ENCODE measurements at regions not wholly inside any gene's neighbourhood (a gene's known extent, or its start where the extent isn't known, plus 50 kb on each side); places are given as distances from the start of the nearest gene placed in this dataset.

DNA sequence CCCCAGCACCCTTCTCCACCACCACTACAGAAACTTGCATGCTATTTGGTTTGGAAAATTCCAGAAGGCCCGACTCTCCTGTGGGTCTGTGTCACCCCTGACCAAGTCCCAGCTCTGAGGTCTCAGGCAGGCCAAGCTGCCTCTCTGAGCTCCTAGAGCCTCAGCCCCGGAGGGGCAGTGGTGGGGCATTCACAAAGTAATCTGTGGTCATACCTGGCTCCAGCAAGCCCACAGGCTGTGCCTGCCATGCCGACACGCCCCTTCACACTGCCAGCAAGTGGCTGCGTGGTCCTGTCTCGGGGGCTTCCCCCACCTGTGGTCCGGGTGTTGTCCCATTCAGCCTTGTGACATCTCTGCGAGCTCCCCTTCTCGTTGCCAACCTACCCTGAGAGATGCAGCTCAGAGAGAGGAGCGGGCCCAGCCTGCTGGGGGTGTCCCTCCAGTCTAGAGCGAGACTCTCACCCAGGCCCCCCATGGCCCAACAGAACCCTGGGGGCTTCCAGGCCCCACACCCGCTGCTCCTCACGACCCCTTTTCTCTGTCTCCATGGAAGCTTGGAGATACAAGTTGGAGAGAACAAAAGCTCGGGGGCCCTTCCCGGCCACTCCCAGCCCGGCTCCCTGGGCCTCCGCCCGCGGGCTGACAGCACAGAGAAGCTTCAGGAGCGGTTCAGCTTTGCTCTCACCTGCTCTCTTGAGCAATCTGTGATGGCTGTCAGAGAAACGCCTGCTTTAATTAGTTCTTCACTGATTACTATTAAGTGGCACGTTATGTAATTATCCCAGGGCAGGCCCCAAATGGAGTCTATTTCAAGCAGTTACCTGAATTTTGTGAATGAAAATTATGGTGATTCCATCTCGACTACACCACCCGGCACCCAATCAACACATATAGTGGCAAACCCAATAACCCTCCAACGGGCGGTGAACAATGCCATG lies 147.7 kb upstream of the PHACTR3 start:
- TF ChIP-seq EP300 (IDR thresholded peaks at IDR 0.05; ENCODE audit: borderline replicate concordance in 1 of 2, low read depth in 1 of 2, low read length in 1 of 2), result no peak
- TF ChIP-seq POLR2AphosphoS5 (IDR thresholded peaks at IDR 0.05; ENCODE audit: low read depth, low read length), result no peak
- TF ChIP-seq, protein P1, sequence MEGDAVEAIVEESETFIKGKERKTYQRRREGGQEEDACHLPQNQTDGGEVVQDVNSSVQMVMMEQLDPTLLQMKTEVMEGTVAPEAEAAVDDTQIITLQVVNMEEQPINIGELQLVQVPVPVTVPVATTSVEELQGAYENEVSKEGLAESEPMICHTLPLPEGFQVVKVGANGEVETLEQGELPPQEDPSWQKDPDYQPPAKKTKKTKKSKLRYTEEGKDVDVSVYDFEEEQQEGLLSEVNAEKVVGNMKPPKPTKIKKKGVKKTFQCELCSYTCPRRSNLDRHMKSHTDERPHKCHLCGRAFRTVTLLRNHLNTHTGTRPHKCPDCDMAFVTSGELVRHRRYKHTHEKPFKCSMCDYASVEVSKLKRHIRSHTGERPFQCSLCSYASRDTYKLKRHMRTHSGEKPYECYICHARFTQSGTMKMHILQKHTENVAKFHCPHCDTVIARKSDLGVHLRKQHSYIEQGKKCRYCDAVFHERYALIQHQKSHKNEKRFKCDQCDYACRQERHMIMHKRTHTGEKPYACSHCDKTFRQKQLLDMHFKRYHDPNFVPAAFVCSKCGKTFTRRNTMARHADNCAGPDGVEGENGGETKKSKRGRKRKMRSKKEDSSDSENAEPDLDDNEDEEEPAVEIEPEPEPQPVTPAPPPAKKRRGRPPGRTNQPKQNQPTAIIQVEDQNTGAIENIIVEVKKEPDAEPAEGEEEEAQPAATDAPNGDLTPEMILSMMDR (IDR thresholded peaks at IDR 0.05), result no peak
- TF ChIP-seq SMC3 (IDR thresholded peaks at IDR 0.05; ENCODE audit: low read depth, low read length), result no peak
- no peak for TF ChIP-seq GABPA (IDR thresholded peaks at IDR 0.05; ENCODE audit: low read depth)
- no peak for TF ChIP-seq RFX5 (IDR thresholded peaks at IDR 0.05; ENCODE audit: low read length)
- TF ChIP-seq NRF1 (IDR thresholded peaks at IDR 0.05; ENCODE audit: low read depth, low read length), result no peak
- no peak for TF ChIP-seq TAF1 (IDR thresholded peaks at IDR 0.05; ENCODE audit: borderline replicate concordance, low read depth, low read length)
- no peak for TF ChIP-seq NFIC (IDR thresholded peaks at IDR 0.05; ENCODE audit: borderline replicate concordance)
- TF ChIP-seq, protein P2, sequence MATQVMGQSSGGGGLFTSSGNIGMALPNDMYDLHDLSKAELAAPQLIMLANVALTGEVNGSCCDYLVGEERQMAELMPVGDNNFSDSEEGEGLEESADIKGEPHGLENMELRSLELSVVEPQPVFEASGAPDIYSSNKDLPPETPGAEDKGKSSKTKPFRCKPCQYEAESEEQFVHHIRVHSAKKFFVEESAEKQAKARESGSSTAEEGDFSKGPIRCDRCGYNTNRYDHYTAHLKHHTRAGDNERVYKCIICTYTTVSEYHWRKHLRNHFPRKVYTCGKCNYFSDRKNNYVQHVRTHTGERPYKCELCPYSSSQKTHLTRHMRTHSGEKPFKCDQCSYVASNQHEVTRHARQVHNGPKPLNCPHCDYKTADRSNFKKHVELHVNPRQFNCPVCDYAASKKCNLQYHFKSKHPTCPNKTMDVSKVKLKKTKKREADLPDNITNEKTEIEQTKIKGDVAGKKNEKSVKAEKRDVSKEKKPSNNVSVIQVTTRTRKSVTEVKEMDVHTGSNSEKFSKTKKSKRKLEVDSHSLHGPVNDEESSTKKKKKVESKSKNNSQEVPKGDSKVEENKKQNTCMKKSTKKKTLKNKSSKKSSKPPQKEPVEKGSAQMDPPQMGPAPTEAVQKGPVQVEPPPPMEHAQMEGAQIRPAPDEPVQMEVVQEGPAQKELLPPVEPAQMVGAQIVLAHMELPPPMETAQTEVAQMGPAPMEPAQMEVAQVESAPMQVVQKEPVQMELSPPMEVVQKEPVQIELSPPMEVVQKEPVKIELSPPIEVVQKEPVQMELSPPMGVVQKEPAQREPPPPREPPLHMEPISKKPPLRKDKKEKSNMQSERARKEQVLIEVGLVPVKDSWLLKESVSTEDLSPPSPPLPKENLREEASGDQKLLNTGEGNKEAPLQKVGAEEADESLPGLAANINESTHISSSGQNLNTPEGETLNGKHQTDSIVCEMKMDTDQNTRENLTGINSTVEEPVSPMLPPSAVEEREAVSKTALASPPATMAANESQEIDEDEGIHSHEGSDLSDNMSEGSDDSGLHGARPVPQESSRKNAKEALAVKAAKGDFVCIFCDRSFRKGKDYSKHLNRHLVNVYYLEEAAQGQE (IDR thresholded peaks at IDR 0.05; ENCODE audit: low read depth, low read length), result no peak
- TF ChIP-seq FOXJ3 (CRISPR knock-in tag; IDR thresholded peaks at IDR 0.05), result no peak
- no peak for TF ChIP-seq MXI1 (IDR thresholded peaks at IDR 0.05; ENCODE audit: low read depth, low read length)
- TF ChIP-seq, protein P3, sequence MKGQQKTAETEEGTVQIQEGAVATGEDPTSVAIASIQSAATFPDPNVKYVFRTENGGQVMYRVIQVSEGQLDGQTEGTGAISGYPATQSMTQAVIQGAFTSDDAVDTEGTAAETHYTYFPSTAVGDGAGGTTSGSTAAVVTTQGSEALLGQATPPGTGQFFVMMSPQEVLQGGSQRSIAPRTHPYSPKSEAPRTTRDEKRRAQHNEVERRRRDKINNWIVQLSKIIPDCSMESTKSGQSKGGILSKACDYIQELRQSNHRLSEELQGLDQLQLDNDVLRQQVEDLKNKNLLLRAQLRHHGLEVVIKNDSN (IDR thresholded peaks at IDR 0.05; ENCODE audit: borderline replicate concordance, low read depth), result no peak
- TF ChIP-seq, protein P4, sequence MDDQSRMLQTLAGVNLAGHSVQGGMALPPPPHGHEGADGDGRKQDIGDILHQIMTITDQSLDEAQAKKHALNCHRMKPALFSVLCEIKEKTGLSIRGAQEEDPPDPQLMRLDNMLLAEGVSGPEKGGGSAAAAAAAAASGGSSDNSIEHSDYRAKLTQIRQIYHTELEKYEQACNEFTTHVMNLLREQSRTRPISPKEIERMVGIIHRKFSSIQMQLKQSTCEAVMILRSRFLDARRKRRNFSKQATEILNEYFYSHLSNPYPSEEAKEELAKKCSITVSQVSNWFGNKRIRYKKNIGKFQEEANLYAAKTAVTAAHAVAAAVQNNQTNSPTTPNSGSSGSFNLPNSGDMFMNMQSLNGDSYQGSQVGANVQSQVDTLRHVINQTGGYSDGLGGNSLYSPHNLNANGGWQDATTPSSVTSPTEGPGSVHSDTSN (IDR thresholded peaks at IDR 0.05), result no peak
